Vagina (tissue), 2 donors: ENCODE measurements at regions not wholly inside any gene's neighbourhood (a gene's known extent, or its start where the extent isn't known, plus 50 kb on each side); places are given as distances from the start of the nearest gene placed in this dataset.

Source experiments
- CTCF ChIP-seq, 3 experiments: fragments of 450-650 bp in 2 of 3; fragments of 200-600 bp in 1 of 3; sonication (generic) in 1 of 3; IDR thresholded peaks; one replicate each; pipeline ENCODE4 v1.5.1; 2017 to 2019; ENCODE audit warnings: antibody characterized with exemption in 3 of 3, mild to moderate bottlenecking in 2 of 3, moderate library complexity in 2 of 3
- POLR2A ChIP-seq, 2 donors: fragments of 450-650 bp; IDR thresholded peaks; one replicate each; pipeline ENCODE4 v1.6.1; 2017; ENCODE audit warnings: antibody characterized with exemption in 2 of 2, mild to moderate bottlenecking in 2 of 2, moderate library complexity in 2 of 2

- no peak for TF ChIP-seq CTCF (IDR thresholded peaks at IDR 0.05)
- no peak for TF ChIP-seq POLR2A (IDR thresholded peaks at IDR 0.05)
These were observed 175.8 kb downstream of the IRS1 start for GRCh38 chr2:226623587-226624368.
